Stimulated activated CD4-positive, alpha-beta T cell treated with anti-CD3 and anti-CD28 coated beads, Interleukin-1b, Interleukin-23, amount 100 ng/mL, for 48 hours (primary cell): ENCODE measurements at regions not wholly inside any gene's neighbourhood (a gene's known extent, or its start where the extent isn't known, plus 50 kb on each side); places are given as distances from the start of the nearest gene placed in this dataset.
"Not testable (repeated sequence)": the region's sequence is repeated elsewhere in the genome, so short reads cannot be mapped to it uniquely, and the experiment has no call there.

ENCODE experiments used
- DNase-seq: peaks from one replicate; pipeline ENCODE4 v3.0.0-alpha.2; 2020

- DNase-seq, result no peak
Observed at GRCh38 chr6:15897063-15897876, 231.6 kb upstream of the MYLIP start.

GRCh38 chr6:15894973-15895725, 232.3 kb upstream of the DTNBP1 start:
- no peak for DNase-seq

- DNase-seq, result no peak
Observed at GRCh38 chr6:15893556-15894253, 230.9 kb upstream of the DTNBP1 start.

- no peak for DNase-seq
Observed at GRCh38 chr6:15892369-15892768, 229.5 kb upstream of the DTNBP1 start.

- DNase-seq, result no peak
Observed at GRCh38 chr6:15888798-15889772, 226.3 kb upstream of the DTNBP1 start.

GRCh38 chr6:15887491-15888461, 224.9 kb upstream of the DTNBP1 start:
- no peak for DNase-seq

GRCh38 chr6:15885624-15886023, 222.8 kb upstream of the DTNBP1 start:
- no peak for DNase-seq

- DNase-seq, result not testable (repeated sequence)
Observed at GRCh38 chr6:15883593-15883992, 220.8 kb upstream of the DTNBP1 start.

GRCh38 chr6:15882915-15883314, 220.1 kb upstream of the DTNBP1 start:
- DNase-seq, result no peak

- no peak for DNase-seq
Observed at GRCh38 chr6:15882345-15882744, 219.5 kb upstream of the DTNBP1 start.

- no peak for DNase-seq
Observed at GRCh38 chr6:15881150-15881549, 218.3 kb upstream of the DTNBP1 start.

GRCh38 chr6:15880262-15880973, 217.6 kb upstream of the DTNBP1 start:
- DNase-seq, result no peak

- peak; percentile 81 for DNase-seq
Observed at GRCh38 chr6:15879371-15880261, 216.8 kb upstream of the DTNBP1 start.

GRCh38 chr6:15877231-15877630, 214.4 kb upstream of the DTNBP1 start:
- no peak for DNase-seq

- DNase-seq, result peak; percentile 12
Observed at GRCh38 chr6:15876406-15876805, 213.6 kb upstream of the DTNBP1 start.

- no peak for DNase-seq
Observed at GRCh38 chr6:15875797-15876196, 213.0 kb upstream of the DTNBP1 start.

GRCh38 chr6:15874821-15875220, 212.0 kb upstream of the DTNBP1 start:
- DNase-seq, result no peak

GRCh38 chr6:15874326-15874725, 211.5 kb upstream of the DTNBP1 start:
- no peak for DNase-seq
